HG02763 (cell line): ENCODE measurements at regions not wholly inside any gene's neighbourhood (a gene's known extent, or its start where the extent isn't known, plus 50 kb on each side); places are given as distances from the start of the nearest gene placed in this dataset.
"Not testable (repeated sequence)": the region's sequence is repeated elsewhere in the genome, so short reads cannot be mapped to it uniquely, and the experiment has no call there.

Experiments
- ATAC-seq: cut with Tn5 transposase; IDR thresholded peaks from one replicate; pipeline ENCODE4 v1.9.1; 2021; ENCODE audit warnings: mild to moderate bottlenecking, moderate library complexity; ENCODE audit not compliant: unreplicated experiment

DNA sequence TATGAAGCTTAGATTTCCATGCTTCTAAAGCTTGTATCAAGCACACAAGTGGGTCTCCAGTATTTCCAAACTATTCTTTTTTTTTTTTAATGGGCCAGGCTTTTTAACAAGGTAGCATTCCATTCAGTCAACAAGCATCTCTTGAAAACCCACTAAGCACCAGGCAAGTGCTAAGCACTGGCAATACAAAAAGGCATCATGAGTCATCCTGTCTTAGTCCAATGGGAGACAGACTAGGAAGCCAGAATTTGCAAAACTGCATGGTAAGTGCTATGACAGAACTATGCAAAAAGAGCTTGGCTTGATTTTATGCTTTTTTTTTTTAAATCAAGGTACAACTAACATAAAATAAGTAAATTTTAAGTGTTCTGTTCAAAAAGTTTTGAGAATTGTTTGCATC is 109.3 kb upstream of the DST start:
- ATAC-seq = no peak

DNA sequence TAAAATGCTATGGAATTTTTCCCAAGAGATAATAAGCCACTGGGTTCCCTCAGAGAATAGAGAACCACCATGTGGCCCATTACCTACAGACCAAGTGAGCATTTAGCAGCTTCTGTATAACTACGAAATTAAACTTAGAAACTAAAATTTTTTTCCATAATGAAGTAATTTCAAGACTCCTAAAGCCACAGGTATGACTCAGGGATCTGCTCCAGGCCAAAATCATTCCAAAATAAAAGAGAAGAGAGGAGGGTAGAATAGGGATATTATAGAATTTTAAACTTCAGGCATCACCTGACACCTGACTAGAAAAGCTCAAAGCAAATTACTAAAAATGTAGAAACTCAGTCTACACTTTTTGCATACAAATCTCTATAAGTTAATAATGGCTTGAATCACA is 108.9 kb upstream of the DST start:
- ATAC-seq = no peak

DNA sequence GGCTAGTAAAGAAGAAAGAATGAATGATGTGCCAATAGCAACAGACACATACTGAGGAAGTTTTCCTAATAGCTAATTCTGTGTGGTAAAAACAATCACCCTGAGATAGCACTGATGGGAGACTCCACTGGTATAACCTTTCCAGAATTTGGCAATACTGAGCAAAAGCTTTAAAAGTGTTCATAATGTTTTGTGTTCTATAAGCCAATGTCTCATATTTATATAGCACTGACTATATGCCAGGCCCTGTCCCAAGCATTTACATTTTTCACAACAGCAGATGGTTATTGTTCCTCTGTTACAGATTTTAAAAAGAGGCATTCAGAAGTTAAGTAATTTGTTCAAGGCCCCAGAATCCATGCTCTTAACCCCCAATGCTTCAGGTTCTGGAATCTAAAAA is 108.0 kb upstream of the DST start:
- ATAC-seq = no peak

DNA sequence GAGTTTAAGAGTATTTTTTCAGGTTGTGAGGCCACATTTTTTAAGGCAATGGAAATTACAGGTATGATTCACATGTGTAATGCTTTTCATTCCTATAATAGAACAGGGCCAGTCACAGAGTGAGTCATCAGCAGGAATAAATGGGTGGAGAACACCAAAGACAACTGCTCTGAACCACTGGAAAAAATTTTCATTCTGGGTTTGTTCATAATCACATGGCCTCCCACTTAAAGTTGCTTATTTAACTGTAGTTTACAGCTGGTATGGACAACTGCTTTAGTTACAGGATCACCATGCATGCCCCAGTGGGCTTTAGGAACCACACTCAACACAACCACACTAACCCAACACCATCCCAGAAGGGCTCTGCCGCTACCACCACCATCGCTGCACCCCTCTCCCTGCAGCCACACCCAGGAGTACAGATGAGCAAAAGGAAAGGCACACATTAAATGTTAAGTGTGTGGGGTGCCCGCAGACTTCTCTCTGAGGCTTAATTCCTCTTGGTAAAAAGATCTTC is 107.0 kb upstream of the DST start:
- no peak for ATAC-seq

DNA sequence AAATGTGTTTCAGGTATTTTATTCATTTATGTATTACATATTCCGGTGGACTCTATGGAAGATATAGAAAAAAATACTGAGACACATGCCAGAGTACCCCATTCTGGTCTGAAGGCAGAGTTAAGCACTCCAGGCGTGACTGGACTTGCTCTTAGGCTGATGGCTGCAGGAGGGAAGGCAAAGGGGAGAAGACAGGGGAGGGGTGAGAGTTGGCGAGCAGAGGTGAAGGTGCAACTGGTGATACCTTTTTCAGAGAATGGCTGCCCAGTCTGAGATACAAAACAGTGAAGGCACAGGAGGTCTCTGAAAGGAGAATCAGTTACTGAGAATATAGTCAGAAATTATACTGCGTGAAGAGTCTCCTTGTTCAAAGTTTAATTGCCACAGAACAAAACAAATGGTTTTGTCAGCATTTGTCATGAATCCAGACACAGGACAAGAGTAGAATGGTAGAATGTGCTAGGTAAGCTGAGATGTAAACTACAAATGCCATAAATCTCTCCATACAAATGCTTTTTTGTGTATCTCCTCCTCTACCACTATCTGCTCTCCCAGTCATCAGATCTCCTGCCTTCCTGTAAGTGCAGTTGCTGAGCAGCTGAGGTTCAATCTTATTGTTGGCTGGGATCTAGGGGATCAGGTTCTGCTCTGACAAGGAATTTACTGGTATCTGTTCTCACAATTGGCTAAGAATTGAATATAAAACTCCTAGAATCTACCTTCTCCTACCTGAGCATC is 104.2 kb upstream of the DST start:
- no peak for ATAC-seq

DNA sequence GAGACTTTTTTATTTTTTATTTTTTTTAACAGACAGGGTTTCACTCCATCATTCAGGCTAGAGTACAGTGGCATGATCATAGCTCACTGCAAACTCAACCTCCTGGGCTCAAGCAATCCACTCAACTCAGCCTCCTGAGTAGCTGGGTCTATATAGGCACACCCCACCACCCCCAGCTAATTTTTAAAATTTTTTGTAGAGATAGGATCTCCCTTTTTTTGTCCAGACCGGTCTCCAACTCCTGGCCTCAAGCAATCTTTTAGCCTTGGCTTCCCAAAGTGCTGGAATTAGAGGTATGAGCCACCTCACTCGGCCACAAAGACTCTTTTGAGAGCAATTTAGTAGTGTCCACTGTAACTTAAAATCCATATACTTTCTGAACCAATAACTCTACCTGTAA is 103.3 kb upstream of the DST start:
- no peak for ATAC-seq

DNA sequence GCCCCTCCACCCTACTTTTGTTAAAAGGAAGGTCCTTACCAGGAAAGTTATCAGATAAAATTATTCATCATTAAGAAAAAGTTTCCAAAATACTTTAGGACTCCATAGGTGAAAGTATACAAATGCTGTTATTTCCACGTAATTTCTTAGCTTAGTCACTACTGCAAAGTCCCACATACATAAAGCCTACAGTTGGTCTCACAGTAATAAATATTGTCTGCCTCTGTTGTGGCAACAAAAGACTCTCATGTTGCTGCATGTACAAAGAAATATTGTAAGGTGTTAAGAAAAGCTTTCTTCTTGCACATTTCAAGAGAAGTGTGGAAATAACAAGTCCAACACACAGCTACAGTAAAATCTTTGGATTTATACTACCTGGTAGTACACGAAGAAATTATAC is 102.4 kb upstream of the DST start:
- no peak for ATAC-seq

DNA sequence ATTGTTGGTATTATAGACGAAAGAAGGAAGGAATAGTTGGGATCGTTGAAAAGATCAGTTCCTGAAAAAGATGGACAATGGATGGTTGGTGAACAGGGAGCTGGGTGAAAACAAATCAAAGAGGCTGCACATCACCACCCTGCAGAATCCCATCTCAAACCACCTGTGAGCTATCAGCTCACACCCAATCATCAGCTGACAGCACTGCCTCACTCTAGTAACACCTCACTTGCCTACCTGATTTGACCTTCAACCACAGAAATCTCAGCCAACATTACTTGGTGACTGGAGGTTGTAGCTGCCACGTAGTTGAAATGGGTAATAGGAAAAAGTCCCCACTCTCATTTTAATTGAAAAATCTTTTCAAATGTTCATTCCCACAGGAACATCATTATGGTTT is 101.8 kb upstream of the DST start:
- ATAC-seq = no peak

DNA sequence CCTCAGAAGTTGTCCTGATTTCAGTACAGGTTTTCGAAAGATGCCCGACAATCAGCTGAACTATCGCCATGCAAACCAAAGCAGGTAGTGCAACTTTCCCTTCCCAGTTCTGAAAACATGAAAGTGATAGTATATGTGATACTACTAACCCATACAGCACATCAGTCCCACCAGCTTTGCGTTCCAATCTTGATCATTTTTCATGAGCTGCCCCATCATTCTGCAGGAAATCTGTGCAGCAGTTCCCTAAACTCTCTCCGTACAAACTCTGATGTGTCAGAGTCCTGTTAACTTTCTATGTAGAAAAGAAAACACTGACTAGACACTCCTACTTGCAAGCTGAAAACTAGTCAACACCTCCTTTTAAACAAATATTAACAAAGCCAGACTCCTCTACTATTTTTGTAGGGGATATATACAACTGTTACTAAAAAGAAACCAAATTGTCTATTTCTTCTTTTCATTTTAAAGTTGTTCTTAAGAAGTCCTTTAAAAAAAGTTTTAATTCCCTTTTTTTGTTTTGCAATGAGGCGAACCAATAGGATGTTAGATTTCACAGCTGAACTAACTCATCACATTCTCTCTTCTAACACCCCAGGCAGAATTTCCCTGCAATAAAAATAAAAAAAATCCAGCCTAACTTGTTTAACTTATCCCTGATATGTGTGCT is 99.6 kb upstream of the DST start:
- no peak for ATAC-seq

DNA sequence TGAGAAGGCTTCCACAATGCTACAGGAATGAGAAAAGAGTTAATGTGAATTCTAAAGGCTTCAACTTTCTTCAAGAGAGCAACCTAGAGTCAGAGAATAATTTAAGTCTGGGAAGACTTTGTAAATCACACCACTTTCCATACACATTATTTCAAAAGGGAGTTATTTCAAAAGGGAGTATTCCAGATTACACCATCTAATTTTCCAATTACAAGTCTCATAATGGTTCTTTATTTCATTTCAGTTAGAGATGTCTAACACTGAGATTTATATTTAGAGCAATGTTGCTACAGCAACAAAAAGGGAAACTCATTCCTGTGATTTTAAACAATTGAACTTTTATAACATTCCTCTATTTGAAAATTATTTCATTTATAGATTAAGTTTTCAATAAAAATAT is 98.8 kb upstream of the DST start:
- no peak for ATAC-seq

DNA sequence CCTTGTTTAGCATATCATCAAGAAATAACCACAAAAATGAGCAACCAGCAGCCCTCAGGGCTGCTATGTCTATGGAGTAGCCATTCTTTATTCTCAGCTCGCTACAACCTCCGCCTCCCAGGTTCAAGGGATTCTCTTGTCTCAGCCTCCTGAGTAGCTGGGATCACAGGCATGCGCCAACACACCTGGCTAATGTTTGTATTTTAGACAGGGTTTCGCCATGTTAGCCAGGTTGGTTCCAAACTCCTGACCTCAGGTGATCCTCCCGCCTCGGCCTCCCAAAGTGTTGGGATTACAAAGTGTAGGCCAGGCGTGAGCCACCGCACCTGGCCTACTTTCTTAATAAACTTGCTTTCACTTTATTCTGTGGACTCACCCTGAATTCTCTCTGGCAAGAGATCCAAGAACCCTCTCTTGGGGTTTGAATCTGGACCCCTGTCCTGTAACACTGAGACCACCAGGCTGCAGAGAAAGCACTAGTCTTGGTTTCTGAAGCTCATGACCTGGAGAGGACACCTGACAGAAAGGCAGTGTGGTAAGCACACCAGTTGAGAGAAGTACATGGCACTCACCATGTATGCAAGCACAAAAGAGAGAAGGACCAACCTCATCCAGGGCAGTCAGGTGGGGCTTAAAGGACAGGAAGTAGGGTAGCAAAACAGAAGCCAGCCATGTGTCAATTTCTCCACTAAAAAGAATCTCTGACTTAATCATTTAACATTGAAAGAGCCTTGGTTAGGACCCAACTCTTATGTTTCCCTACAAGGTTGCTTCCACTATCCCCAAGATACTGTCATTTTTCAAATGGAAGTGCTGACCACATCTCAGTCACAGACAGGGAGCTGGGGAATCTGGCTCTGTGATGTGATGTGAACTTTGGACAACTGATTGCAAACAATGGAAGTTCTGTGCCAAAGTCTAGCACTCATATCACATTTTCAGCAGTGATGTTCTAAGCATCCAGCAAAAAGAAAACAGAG is 97.4 kb upstream of the DST start:
- ATAC-seq = no peak

DNA sequence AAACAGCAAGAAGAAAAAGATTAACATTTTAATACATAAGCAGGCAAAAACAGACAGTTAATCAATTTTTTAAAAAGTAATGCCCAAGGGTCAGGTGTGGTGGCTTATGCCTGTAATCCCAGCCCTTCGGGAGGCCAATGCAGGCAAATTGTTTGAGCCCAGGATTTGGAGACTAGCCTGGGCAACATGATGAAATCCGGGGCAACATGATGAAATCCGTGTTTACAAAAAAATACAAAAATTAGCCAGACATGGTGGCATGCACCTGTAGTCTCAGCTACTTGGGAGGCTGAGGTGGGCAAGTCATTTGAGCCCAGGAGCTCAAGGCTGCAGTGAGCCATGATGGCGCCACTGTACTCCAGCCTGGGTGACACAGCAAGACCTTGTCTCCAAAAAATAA is 94.1 kb upstream of the DST start:
- ATAC-seq = no peak

DNA sequence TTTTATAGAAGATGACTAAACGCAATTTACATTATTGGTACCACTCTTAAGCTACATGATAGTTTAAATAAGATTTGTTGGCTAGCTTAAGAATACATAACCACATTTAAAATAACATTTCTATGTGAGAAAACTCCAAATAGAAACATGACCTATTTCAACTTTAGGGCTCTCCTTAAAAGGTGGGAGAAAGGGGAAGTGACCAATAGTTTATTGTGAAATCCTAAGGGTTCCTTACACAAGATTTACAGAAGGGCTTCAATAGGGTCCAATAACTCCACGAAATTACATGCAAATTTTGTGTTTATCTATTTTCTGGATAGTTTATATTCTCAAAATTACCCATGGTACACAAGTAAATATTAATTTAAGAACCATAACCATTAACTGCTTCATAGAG is 91.6 kb upstream of the DST start:
- no peak for ATAC-seq

DNA sequence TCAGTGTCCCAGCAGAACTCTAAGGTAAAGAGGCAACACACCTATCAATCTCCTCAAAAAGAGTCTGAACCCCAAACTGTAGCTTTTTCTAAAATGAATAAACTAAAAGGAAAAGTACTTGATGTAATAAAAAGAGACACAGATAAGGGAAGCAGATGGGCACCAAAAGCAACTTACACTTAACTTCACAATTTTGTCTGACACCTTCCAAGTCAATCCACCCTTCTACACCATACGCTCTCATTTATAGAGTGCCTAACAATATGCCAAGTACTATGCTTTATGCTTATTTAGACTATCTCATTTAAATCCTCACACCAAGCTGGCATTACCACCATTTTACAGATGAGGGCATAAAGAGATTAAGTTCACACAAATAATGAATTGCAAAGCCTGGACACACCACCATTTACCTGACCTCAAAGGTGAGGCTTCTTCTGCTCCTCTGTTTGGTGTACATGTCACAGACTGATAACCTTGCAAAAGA is 90.6 kb upstream of the DST start:
- ATAC-seq = no peak

DNA sequence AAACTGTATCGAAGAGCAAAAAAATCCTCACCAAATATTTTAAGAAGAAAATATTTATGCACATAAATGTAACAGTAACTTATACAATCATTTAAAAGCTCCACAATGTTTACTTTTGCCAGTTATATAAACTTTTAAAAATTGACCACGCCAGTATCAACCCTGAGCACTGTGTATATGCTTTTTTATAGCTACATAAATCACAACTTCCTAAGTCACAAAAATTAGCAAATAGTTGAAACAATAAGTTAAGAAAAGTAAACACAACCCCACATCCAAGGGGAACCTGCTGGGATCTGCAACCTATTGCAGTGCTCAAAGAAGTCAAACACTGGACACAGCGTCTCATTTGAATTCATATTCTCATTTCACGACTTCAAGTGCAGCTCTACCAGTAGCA is 89.8 kb upstream of the DST start:
- no peak for ATAC-seq

DNA sequence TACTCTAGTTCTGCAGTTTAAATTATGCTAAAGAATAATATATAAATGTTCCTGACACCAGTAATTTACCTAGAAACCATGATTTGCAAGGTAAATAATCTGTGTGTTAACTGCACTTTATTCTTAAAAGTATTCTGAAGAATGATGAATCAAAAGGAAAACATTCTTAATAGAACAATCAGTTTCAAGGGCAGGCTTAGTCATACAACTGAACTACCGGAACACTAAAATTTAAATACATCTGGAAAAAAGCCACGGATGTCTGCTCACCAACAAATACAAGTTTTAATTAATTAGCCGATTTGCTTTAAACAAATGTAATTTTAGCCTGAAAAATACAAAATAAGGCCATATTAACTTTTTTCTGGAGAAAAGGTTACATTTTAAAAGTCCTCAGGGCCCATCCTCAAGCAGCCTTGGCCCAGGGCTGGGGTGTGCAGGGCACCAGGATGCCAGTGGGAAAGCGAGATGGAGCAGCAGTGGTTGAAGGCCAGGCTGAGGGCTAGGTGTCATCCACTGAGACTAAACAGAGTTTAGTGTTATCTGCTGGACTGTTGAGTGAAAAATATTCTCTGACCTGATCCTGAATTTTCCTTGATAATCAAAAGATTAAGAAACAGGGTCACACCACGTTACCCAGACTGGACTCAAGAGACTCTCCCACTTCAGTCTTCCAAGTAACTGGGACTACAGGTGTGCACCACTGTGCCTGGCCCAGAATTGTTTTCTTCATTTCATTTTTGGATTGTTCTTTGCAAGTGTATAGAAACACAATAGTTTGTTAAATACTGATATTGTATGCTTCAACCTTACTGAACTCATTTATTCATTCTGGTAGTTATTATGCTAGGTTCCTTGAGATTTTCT is 88.2 kb upstream of the DST start:
- no peak for ATAC-seq

DNA sequence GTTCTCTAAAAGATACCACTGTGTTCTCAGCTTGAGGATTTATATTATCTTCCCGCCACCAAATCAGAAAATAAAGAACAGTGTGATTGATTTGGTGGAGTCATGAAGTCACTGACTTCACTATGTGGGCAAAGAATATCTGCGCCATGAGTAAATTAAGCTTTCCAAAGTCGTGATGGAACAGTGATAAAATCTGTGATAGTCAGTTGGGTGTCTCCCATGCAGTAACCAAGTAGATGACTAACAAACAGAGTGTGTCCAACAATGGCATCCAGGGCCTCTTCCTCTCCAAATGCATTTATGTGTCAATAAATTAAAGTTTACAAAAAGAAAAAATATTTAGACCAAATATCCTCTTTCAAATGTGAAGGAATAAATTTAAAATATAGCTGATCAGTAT is 87.0 kb upstream of the DST start:
- ATAC-seq = no peak

DNA sequence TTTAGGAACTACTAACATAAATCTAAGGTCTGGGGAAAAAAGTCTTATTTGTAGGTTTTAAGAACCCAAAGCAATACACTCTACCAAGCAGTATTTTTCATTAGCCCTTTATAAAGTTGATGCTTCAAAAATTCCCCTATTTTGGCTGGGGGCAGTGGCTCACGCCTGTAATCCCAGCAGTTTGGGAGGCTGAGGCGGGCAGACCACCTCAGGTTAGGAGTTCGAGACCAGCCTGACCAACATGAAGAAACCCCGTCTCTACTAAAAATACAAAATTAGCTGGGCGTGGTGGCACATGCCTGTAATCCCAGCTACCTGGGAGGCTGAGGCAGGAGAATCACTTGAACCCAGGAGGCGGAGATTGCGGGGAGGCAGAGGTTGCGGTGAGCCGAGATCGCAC is 86.5 kb upstream of the DST start:
- not testable (repeated sequence) for ATAC-seq

DNA sequence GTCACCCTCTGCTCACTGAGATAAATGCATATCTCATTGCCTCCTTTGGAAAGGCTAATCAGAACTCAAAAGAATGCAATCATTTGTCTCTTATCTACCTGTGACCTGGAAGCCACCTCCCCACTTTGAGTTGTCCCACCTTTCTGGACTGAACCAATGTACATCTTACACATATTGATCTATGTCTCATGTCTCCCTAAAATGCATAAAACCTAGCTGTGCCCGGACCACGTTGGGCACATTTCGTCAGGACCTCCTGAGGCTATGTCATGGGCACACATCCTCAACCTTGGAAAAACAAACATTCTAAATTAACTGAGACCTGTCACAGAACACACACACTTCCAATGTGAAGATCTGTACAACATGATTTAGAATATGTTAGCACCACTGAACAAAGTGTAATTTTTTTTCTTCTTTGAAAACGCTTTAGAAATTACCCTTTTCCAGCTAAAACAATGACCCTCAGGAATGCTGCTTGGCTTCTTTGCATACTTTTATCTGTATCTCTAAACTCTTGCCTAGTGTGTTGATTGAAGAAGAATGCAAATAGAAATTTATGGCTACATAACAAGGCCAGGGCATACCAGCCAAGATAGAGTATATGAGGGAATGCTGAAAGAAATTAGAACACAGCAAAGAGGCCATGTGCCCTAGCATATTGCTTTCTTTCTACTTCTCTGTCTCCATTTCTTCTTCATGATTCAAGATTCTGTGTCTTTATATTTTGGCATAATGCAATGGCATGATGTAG is 84.6 kb upstream of the DST start:
- ATAC-seq = no peak

DNA sequence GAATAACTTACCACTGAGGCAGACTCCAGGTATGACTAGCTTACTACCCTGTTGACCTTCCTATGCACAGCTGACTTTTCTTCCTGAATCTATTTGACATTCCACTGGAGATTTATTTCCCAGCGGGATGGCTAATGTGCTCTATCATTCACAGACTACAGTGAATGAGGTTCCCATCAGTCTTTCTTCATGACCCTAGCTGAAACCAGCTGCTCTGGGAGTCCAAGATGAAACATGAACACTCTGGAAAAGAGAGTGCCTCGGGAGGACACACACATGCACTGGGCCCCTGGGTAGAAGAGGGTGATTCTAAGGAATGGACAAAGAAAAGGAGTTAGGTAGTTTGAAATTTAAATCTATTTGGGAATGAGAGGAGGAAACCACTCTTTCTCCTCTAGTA is 82.6 kb upstream of the DST start:
- no peak for ATAC-seq
